Mononuclear cell (primary cell): ENCODE measurements at regions not wholly inside any gene's neighbourhood (a gene's known extent, or its start where the extent isn't known, plus 50 kb on each side); places are given as distances from the start of the nearest gene placed in this dataset.

Source experiments
- H3K27me3 ChIP-seq: 2 replicates; pipeline ENCODE4 v1.6.0; 2011; ENCODE audit warnings: low read length, control low read depth; ENCODE audit not compliant: insufficient read depth
- H3K4me1 ChIP-seq: 2 replicates; pipeline ENCODE4 v1.5.1; 2011; ENCODE audit warnings: mild to moderate bottlenecking, low read length, control low read depth; ENCODE audit not compliant: insufficient read depth
- H3K4me3 ChIP-seq: 2 replicates; pipeline ENCODE4 v1.5.1; 2011; ENCODE audit warnings: mild to moderate bottlenecking, low read length, moderate library complexity
- H3K9me3 ChIP-seq: 2 replicates; pipeline ENCODE4 v1.5.1; 2011; ENCODE audit warnings: low read depth, mild to moderate bottlenecking, control low read depth, low read length

DNA sequence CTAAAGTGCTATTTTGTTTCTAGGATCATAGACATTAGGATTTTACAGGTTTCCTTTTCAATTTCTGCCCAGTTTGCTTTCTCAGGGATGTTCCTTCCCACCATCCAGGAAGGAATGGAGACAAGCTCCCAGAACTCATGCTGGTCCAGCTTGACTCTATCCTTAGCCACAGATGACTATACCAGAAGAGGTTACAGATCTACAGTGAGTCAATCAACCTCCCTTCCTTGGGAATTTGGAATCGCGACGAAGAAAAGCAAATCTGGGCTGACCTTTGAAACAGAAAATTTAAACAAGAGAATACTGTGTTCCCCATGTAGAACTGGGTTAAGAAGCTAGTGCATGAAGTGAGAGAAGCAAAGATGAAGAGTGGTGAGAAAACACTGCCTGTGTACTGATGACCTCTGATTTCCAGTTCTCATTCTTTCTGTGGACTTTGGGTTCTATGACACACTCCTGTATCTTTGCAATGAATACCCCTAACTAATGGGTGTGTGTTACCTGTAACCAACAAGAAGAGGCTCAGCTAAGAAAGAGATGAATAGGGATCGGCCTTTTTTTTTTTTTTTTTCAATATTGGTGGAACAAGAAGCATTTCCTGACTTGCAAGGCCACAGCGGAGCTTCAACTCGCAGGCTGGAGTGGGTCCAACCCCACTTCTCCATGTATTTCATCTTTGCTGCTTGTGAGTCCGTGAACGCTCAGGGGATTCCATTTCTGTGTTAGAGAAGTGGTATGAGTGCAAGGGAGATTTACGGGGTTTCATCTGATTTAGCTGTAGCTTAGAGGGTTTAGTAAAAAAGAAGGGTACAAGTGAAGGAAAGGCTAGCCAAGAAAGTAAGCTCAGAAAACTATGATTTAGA, 563.9 kb upstream of the CLINT1 start:
- Histone ChIP-seq H3K9me3 (no peaks in the 10 kb centered on the region), H3K27me3 (no peaks in the 10 kb centered on the region), H3K4me3 (no peak overlapping the region), H3K4me1 (peaks cover 5% of the 10 kb centered on the region)

- H3K27me3 ChIP-seq = no peaks in the 10 kb centered on the region
- H3K4me3 ChIP-seq = no peak overlapping the region
- H3K4me1 ChIP-seq = peaks cover 5% of the 10 kb centered on the region
- no peaks in the 10 kb centered on the region for H3K9me3 ChIP-seq
Observed at GRCh38 chr5:158421319-158421718, 562.4 kb upstream of the CLINT1 start.

GRCh38 chr5:158419186-158419585, 560.2 kb upstream of the CLINT1 start:
- H3K4me3 ChIP-seq = no peak overlapping the region
- H3K27me3 ChIP-seq = no peaks in the 10 kb centered on the region
- H3K4me1 ChIP-seq = peaks cover 10% of the 10 kb centered on the region
- no peaks in the 10 kb centered on the region for H3K9me3 ChIP-seq

DNA sequence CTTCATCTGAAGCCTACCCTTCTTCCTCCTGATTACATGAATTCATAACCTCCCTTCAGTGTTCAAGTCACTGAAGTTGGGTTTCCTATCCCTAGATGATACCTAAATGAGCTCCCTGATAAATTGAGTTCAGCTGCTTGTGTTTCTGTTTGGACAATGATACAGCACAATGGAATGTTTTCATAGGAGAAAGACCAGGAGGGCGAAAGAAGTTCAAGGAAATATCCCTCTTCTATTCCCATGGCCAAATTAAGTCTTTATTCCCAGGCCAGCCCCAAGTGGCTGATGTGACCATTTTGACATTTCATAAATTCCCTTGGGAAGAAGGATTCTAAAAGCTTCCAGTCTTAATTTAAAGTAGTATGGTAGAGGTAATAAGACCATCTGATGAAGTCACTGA, 555.8 kb upstream of the CLINT1 start:
- H3K4me1 ChIP-seq = peaks cover 20% of the 10 kb centered on the region
- H3K9me3 ChIP-seq = no peaks in the 10 kb centered on the region
- no peak overlapping the region for H3K4me3 ChIP-seq
- H3K27me3 ChIP-seq = no peaks in the 10 kb centered on the region

DNA sequence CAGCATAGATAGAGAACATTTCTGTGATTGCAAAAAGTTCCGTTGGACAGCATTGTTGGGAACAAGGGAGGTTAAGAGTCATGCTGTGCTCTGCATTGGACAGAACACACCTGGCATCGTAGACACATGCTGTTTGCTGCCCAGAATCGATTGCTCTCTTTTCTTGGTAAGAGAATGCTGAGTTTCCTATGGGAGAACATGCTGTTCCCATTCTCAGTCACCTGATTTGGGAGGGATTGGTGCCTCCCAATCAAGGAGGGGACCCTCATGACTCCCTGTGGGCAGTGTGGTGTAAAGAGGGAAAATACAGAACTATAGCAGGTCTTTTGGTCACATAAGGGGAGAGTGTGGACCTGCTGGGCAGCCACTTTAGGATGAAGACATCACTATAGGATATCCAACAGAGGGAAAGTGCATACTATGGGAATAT, 555.4 kb upstream of the CLINT1 start:
- no peaks in the 10 kb centered on the region for H3K27me3 ChIP-seq

DNA sequence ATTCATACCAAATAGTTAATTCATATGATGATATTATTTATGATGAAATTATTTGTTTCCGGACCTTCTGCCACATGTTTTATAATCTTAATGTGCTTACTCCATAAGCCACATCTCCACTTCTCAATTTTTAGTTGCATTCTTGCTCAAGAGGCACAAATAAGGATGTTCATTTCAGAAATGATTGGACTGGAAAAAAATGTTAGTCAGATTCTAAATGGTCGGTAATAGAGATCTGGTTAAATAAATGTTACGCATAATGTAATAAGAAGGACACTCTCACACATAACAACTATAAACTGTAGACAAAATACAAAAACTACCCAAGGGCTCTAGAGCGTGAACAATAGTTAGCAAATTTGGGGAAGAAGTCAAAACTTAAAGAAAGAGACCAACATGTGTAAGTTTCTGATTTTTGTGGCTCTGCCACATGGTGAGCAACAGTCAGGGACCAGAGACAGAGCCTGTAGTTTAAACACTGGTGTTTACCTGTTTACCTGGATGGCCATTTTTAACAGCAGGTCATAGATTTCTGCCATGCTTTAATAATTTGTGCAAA, 554.3 kb upstream of the CLINT1 start:
- Histone ChIP-seq H3K4me1 (peaks cover 25% of the 10 kb centered on the region), H3K27me3 (no peaks in the 10 kb centered on the region), H3K9me3 (no peaks in the 10 kb centered on the region), H3K4me3 (no peak overlapping the region)

More for the DNA sequence above, 555.4 kb upstream of the CLINT1 start:
- peaks cover 21% of the 10 kb centered on the region for H3K4me1 ChIP-seq
- H3K9me3 ChIP-seq = no peaks in the 10 kb centered on the region
- H3K4me3 ChIP-seq = no peak overlapping the region

DNA sequence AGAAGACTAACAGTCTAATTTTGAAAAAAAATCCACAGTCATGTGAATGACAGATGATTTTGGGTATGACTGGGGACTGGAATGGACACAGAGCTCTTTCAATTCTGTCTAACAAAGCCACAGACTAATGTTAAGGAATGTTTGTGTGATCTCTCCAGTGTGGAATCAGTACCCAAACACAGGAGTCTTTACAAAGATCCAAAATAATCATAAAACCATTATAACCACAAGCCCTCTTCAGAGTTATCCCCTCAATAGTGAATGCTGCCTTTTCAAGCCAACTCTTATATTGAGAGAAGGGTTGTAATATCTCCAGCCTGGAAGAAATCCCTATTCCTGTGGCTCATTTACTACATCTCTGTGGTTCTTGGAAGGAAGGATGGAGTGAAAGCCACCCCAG, 552.0 kb upstream of the CLINT1 start:
- Histone ChIP-seq H3K4me3 (no peak overlapping the region), H3K9me3 (no peaks in the 10 kb centered on the region), H3K4me1 (peaks cover 35% of the 10 kb centered on the region), H3K27me3 (no peaks in the 10 kb centered on the region)

DNA sequence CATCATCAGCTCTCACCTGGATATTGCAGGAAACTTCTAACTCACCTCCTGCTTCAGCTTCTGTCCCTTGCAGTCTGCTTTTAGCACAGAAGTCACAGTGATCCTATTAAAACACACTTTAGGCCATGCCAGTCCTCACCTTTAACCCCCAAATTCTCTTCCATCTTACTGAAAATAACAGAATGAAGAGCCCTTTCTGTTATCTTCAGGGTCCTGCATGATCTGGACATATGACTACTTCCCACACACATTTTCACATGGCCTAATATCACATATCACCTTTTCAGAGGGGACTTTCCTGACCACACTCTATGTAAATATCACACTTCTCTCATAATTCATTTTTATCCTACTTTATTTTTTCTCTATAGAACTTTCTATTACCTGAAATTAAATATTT, 550.6 kb upstream of the CLINT1 start:
- no peak overlapping the region for H3K4me3 ChIP-seq
- H3K27me3 ChIP-seq = no peaks in the 10 kb centered on the region
- no peaks in the 10 kb centered on the region for H3K9me3 ChIP-seq
- peaks cover 34% of the 10 kb centered on the region for H3K4me1 ChIP-seq

DNA sequence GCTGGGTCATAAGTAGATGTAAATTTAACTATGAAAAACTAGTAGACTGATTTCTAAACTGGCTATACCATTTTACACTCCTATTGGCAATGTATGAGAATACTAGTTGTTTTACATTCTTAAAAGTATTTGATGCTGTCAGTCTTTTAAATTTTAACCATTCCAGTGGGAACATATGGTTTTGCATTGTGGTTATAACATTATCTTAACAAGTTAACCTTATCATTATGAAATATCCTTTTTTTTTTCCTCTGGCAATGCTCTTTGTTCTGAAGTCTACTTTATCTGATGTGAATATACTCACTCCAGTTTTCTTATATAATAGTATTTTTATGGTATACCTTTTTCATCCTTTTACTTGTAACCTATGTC, 548.9 kb upstream of the CLINT1 start:
- Histone ChIP-seq H3K9me3 (no peaks in the 10 kb centered on the region), H3K4me1 (peaks cover 20% of the 10 kb centered on the region), H3K4me3 (no peak overlapping the region), H3K27me3 (no peaks in the 10 kb centered on the region)

- Histone ChIP-seq H3K27me3 (no peaks in the 10 kb centered on the region), H3K4me1 (peaks cover 15% of the 10 kb centered on the region), H3K9me3 (no peaks in the 10 kb centered on the region), H3K4me3 (no peak overlapping the region)
Observed at GRCh38 chr5:158406884-158407823, 548.2 kb upstream of the CLINT1 start.

GRCh38 chr5:158398360-158399201, 539.6 kb upstream of the CLINT1 start:
- H3K9me3 ChIP-seq = no peaks in the 10 kb centered on the region
- no peak overlapping the region for H3K4me3 ChIP-seq
- peaks cover 8% of the 10 kb centered on the region for H3K4me1 ChIP-seq
- no peaks in the 10 kb centered on the region for H3K27me3 ChIP-seq

DNA sequence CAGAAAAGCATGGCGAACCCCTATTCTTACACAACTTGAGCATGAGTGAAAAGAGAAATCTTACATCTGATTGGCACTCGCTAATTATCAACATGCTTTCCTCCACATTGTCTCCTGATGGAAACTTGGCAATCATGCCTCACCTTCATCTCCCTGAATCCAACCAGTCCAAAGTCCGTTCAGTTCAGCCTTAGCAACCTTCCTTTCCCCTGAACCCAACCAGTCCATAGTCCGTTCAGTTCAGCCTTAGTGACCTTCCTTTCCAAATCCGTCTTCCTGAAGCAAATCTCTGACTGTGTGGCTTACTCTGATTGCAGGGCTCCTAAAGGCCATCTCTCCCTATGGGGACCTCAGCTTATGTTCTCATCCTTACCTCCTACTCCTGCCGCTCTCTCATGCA, 538.3 kb upstream of the CLINT1 start:
- no peak overlapping the region for H3K4me3 ChIP-seq
- peaks cover 8% of the 10 kb centered on the region for H3K4me1 ChIP-seq
- no peaks in the 10 kb centered on the region for H3K27me3 ChIP-seq
- H3K9me3 ChIP-seq = no peaks in the 10 kb centered on the region

DNA sequence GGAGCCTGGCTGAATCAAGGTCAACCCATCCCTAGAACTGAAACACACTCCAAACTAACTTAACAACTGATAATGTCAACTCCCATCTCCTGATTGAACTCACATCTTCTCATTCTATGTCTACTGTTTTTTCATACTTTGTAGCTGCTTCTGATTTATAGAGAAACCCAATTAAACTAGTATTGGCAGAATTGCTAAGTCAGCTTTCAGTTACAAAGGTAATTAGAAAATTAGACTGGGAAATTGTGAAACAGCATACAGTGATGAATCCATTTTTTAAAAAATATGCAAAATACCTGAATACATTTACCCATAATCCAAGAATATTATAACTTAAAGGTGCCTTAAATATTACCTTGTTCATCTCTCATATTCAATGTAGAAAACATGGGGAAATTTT, 535.2 kb upstream of the CLINT1 start:
- no peaks in the 10 kb centered on the region for H3K9me3 ChIP-seq
- H3K4me1 ChIP-seq = peaks cover 8% of the 10 kb centered on the region
- no peak overlapping the region for H3K4me3 ChIP-seq
- H3K27me3 ChIP-seq = no peaks in the 10 kb centered on the region

GRCh38 chr5:158393457-158393856, 534.5 kb upstream of the CLINT1 start:
- Histone ChIP-seq H3K4me1 (peaks cover 8% of the 10 kb centered on the region), H3K4me3 (no peak overlapping the region), H3K9me3 (no peaks in the 10 kb centered on the region), H3K27me3 (no peaks in the 10 kb centered on the region)
